ENCODE measurements at regions not wholly inside any gene's neighbourhood (a gene's known extent, or its start where the extent isn't known, plus 50 kb on each side); places are given as distances from the start of the nearest gene placed in this dataset.

DNA sequence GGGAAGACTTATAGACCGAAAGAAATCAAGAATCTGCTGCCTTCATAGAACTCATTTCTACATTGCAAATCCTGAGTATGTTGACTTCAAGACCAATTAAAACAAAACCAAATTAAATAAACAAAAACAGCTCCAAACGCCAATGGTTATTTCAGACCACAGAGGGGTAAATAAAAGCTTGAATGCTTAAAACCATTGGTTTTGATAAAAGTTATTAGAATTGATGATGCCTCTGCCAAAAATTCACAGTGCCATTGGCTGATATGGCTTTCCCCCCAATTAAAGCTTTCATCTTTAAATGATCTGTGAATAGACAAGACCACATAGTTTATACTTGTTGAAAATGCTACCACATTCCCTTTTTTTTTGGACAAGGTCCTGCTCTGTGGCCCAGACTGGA lies 188.5 kb downstream of the NFKBIZ start:
- TF ChIP-seq POLR2A (IDR thresholded peaks at IDR 0.05), result no peak
- TF ChIP-seq, protein P1, sequence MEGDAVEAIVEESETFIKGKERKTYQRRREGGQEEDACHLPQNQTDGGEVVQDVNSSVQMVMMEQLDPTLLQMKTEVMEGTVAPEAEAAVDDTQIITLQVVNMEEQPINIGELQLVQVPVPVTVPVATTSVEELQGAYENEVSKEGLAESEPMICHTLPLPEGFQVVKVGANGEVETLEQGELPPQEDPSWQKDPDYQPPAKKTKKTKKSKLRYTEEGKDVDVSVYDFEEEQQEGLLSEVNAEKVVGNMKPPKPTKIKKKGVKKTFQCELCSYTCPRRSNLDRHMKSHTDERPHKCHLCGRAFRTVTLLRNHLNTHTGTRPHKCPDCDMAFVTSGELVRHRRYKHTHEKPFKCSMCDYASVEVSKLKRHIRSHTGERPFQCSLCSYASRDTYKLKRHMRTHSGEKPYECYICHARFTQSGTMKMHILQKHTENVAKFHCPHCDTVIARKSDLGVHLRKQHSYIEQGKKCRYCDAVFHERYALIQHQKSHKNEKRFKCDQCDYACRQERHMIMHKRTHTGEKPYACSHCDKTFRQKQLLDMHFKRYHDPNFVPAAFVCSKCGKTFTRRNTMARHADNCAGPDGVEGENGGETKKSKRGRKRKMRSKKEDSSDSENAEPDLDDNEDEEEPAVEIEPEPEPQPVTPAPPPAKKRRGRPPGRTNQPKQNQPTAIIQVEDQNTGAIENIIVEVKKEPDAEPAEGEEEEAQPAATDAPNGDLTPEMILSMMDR (IDR thresholded peaks at IDR 0.05), result no peak
